ENCODE measurements at regions not wholly inside any gene's neighbourhood (a gene's known extent, or its start where the extent isn't known, plus 50 kb on each side); places are given as distances from the start of the nearest gene placed in this dataset.

DNA sequence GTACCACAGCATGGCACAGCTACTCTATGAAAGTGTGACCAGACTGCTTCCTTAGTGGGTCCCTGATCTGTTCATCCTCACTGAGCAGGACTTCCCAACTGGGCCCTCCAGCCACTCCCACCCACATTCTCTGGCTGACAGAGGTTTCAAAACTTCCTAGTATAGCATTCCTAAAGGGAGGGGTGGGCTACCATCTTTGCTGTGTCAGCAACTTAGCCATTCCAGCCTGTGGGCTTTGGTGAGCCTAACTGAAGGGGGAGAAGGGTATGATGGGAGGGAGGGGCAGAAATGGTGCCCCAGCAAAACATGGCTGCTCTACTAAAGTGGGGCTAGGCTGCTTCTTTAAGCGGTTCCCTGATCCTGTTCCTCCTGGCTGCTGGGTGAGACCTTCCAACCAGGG lies 265.2 kb upstream of the ADGRL4 start:
- H3K27ac ChIP-seq = no peak overlapping the region
- 90 to 96% methylated on average over 1 of the region's 1 CpG for WGBS, 2 donors
- H3K36me3 ChIP-seq = no peaks in the 10 kb centered on the region
- no peak for ATAC-seq
- no peaks in the 10 kb centered on the region for H3K27me3 ChIP-seq
- H3K4me3 ChIP-seq = no peak overlapping the region
- no peak for DNase-seq
- intact Hi-C loops (cut with DNase I) = no loop called here
- TF ChIP-seq, protein P1, sequence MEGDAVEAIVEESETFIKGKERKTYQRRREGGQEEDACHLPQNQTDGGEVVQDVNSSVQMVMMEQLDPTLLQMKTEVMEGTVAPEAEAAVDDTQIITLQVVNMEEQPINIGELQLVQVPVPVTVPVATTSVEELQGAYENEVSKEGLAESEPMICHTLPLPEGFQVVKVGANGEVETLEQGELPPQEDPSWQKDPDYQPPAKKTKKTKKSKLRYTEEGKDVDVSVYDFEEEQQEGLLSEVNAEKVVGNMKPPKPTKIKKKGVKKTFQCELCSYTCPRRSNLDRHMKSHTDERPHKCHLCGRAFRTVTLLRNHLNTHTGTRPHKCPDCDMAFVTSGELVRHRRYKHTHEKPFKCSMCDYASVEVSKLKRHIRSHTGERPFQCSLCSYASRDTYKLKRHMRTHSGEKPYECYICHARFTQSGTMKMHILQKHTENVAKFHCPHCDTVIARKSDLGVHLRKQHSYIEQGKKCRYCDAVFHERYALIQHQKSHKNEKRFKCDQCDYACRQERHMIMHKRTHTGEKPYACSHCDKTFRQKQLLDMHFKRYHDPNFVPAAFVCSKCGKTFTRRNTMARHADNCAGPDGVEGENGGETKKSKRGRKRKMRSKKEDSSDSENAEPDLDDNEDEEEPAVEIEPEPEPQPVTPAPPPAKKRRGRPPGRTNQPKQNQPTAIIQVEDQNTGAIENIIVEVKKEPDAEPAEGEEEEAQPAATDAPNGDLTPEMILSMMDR (IDR thresholded peaks at IDR 0.05) = no peak
- no peaks in the 10 kb centered on the region for H3K4me1 ChIP-seq
- peaks cover 0 to 25% (median 7%) of the 10 kb centered on the region in 11 donors for H3K9me3 ChIP-seq

DNA sequence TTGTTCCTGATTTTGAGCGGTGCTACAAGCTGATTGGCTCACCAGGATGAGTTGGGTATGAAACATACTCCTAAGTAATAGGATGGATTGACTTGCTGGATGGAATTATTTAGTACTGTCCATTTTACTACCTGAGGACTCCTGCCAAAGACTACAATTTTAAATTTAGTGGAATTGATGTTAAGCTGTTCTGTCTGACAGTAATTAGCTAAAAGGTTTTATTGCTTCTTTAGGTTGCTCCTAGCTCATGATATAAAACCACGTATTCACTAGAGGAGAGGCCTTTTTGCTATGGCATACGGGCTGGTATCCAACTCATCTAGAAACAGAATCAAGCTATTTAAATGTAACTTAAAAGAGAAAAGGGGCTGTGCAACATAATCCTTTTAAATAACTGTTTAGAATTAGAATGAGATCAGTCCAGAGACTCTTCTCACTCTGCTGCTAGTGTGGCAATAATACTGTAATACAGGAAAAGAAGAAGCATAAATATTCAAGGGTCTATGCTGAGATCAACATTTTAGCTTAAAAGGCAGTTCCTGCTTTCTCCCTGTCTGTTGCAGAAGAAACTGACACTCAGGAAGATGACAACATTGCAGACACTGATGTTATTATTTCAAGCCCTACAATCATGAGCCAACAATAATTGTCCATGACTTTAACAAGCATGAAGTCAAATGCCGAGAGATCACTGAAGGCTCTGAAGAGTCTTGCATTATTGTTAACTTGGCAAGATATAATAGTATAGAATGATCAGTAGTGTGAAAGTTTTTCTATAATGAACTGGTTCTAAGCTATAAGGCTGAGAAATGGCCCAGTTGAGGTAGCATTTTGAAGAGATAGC lies 258.7 kb upstream of the ADGRL4 start:
- 89 to 95% methylated on average over 4 of the region's 4 CpGs for WGBS, 2 donors
- Histone ChIP-seq H3K4me3 (no peak overlapping the region), H3K4me1 (no peaks in the 10 kb centered on the region), H3K27me3 (no peaks in the 10 kb centered on the region), H3K27ac (no peak overlapping the region), H3K36me3 (no peaks in the 10 kb centered on the region), H3K9me3 (no peaks in the 10 kb centered on the region)
- intact Hi-C loops (cut with DNase I) = loop anchor here in 5 of 10 donors (5.0 to 10.0 kb wide), 2 partner anchors 87 to 90 kb away; no protein-coding TSS in a partner anchor
- DNase-seq (no peak), ATAC-seq (no peak)
- TF ChIP-seq, protein P1 (IDR thresholded peaks at IDR 0.05) = no peak

DNA sequence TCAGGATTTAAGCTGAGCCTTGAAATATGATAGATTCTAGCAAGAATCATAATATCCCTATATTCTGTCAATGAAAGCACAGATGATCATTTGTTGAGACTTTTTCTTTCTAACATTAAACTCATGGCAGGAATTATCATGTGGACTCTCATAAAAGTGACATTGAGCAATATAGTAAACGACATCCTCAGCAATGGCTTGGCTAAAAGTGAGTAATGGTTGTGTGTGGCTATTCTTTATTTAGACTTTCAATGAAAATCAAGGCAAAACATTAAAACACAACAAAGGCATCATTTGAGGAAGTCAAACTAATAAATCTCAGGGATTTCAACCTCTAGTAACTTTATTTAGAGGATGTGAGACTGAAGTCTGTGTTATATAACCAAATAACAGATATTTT lies 257.8 kb upstream of the ADGRL4 start:
- ATAC-seq (no peak), DNase-seq (no peak)
- TF ChIP-seq, protein P1 (IDR thresholded peaks at IDR 0.05) = no peak
- Histone ChIP-seq H3K9me3 (no peaks in the 10 kb centered on the region), H3K36me3 (no peaks in the 10 kb centered on the region), H3K4me3 (no peak overlapping the region), H3K4me1 (no peaks in the 10 kb centered on the region), H3K27me3 (no peaks in the 10 kb centered on the region), H3K27ac (no peak overlapping the region)
- 76 to 80% methylated on average over 1 of the region's 1 CpG for WGBS, 2 donors
- intact Hi-C loops (cut with DNase I) = loop anchor here in 5 of 10 donors (5.0 to 10.0 kb wide), 2 partner anchors 88 to 91 kb away; no protein-coding TSS in a partner anchor

DNA sequence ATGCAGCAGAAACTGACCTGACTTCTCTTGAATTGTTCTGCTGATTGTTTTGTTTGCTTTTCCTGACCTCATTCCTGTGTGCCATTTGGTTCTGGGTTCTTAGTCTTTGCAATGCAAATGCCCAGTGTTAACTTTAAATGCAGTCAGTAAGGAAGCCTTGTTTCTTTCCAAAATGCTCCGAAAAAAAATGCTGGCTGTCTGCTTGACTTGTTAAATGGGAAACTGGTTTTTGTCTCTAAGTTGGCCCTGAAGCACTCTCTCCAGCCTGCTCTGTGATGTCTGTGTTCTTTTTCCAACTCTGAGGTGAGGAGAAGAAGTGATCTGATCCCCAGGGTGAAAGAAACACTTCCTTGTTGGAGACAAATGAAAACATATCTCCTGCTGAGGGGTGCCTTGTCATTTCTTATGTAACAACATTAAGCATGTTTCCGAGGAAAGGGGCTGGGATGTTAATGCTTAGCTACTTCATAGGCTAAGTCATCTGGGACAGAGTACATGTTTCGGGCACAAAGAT lies 256.3 kb upstream of the ADGRL4 start:
- TF ChIP-seq, protein P1 (IDR thresholded peaks at IDR 0.05) = no peak
- Histone ChIP-seq H3K4me3 (no peak overlapping the region), H3K4me1 (no peaks in the 10 kb centered on the region), H3K36me3 (no peaks in the 10 kb centered on the region), H3K27me3 (no peaks in the 10 kb centered on the region), H3K9me3 (no peaks in the 10 kb centered on the region), H3K27ac (no peak overlapping the region)
- 55 to 57% methylated on average over 3 of the region's 3 CpGs for WGBS, 2 donors
- no peak for DNase-seq
- intact Hi-C loops (cut with DNase I) = loop anchor here in 5 of 10 donors (5.0 to 10.0 kb wide), 2 partner anchors 89 to 92 kb away; no protein-coding TSS in a partner anchor
- no peak for ATAC-seq
